H1 (cell line): ENCODE measurements at regions not wholly inside any gene's neighbourhood (a gene's known extent, or its start where the extent isn't known, plus 50 kb on each side); places are given as distances from the start of the nearest gene placed in this dataset.

Experiments used
- CTCF ChIA-PET: fragments of 300-600 bp; sonication (Branson Sonifier 250); formaldehyde crosslinking; loops from one replicate; lab custom pipeline; 2021; ENCODE audit not compliant: partially characterized antibody; lab: Charles Lee
- POLR2A ChIA-PET: fragments of 300-600 bp; sonication (Branson Sonifier 250); formaldehyde crosslinking; loops from one replicate; lab custom pipeline; 2021; ENCODE audit warnings: inconsistent platforms; ENCODE audit not compliant: partially characterized antibody; lab: Charles Lee
- DNase-seq, 2 experiments: peaks; one replicate each; pipeline versions ENCODE4 v3.0.0 to v3.0.0-alpha.2; 2010 to 2022; ENCODE audit warnings: low spot score in 2 of 2, low read depth in 1 of 2, mixed read lengths in 1 of 2
- FAIRE-seq: peaks from 2 replicates; lab custom pipeline; 2011; peaks lifted over from hg19 to GRCh38; lab: Jason Lieb, UNC
- H2AFZ ChIP-seq: 2 replicates; pipeline ENCODE4 v1.8.1; 2012; ENCODE audit warnings: low read length, inconsistent platforms
- H2AK5ac ChIP-seq: 2 replicates; pipeline ENCODE4 v1.6.1; 2013; ENCODE audit warnings: low read depth, low read length
- H2BK120ac ChIP-seq: replicated peaks from 2 replicates; pipeline ENCODE3; 2013; ENCODE audit warnings: low read depth, low read length, inconsistent platforms
- H2BK12ac ChIP-seq: 2 replicates; pipeline ENCODE4 v1.6.1; 2013; ENCODE audit warnings: low read depth, low read length
- H2BK15ac ChIP-seq: 2 replicates; pipeline ENCODE4 v1.6.1; 2013; ENCODE audit warnings: low read length
- H2BK20ac ChIP-seq: 2 replicates; pipeline ENCODE4 v1.6.1; 2013; ENCODE audit warnings: low read length
- H2BK5ac ChIP-seq: 2 replicates; pipeline ENCODE4 v1.6.1; 2013; ENCODE audit warnings: low read depth, low read length
- H3K14ac ChIP-seq: 2 replicates; pipeline ENCODE4 v1.6.1; 2013; ENCODE audit warnings: inconsistent platforms; ENCODE audit not compliant: insufficient read length
- H3K18ac ChIP-seq: 2 replicates; pipeline ENCODE4 v1.6.1; 2013; ENCODE audit warnings: low read length; ENCODE audit errors: extremely low read depth
- H3K23ac ChIP-seq: 2 replicates; pipeline ENCODE4 v1.6.1; 2013; ENCODE audit warnings: inconsistent platforms; ENCODE audit not compliant: insufficient read length
- H3K23me2 ChIP-seq: 2 replicates; pipeline ENCODE4 v1.6.1; 2013; ENCODE audit warnings: low read depth, low read length
- H3K27ac ChIP-seq: 2 replicates; pipeline ENCODE4 v1.6.1; 2011; ENCODE audit warnings: low read depth, low read length, inconsistent platforms
- H3K27me3 ChIP-seq, 4 experiments: replicated peaks in 1 of 4; 1 replicate in 1 of 4; 2 replicates in 3 of 4; pipeline versions ENCODE4 v1.6.1 to v1.8.1; 2011 to 2013; ENCODE audit warnings: low read length in 3 of 4, mild to moderate bottlenecking in 3 of 4, inconsistent platforms in 2 of 4, mixed read lengths in 2 of 4, moderate library complexity in 1 of 4; ENCODE audit not compliant: control insufficient read depth in 3 of 4, insufficient read depth in 3 of 4; ENCODE audit errors: extremely low read depth in 1 of 4
- H3K36me3 ChIP-seq, 4 experiments: 2 replicates each; pipeline versions ENCODE4 v1.6.1 to v1.8.1; 2011 to 2013; ENCODE audit warnings: mild to moderate bottlenecking in 4 of 4, low read length in 3 of 4, moderate library complexity in 2 of 4, control low read depth in 1 of 4, inconsistent platforms in 1 of 4; ENCODE audit not compliant: insufficient read depth in 4 of 4, control insufficient read depth in 2 of 4
- H3K4ac ChIP-seq: replicated peaks from 2 replicates; pipeline ENCODE3; 2013; ENCODE audit warnings: low read length, low read depth, mixed read lengths, inconsistent platforms; ENCODE audit not compliant: insufficient read length
- H3K4me1 ChIP-seq, 4 experiments: replicated peaks in 1 of 4; 1 replicate in 1 of 4; 2 replicates in 3 of 4; pipeline versions ENCODE4 v1.6.1 to v1.8.1; 2011 to 2013; ENCODE audit warnings: low read length in 3 of 4, inconsistent platforms in 2 of 4, mixed read lengths in 1 of 4; ENCODE audit not compliant: insufficient read depth in 4 of 4, control insufficient read depth in 3 of 4
- H3K4me2 ChIP-seq, 2 experiments: 2 replicates each; pipeline versions ENCODE4 v1.6.1 to v1.8.1; 2011 to 2013; ENCODE audit warnings: low read depth in 2 of 2, low read length in 2 of 2, control low read depth in 1 of 2, inconsistent platforms in 1 of 2, mild to moderate bottlenecking in 1 of 2; ENCODE audit not compliant: insufficient read depth in 1 of 2
- H3K4me3 ChIP-seq, 4 experiments: fragments of 200-600, 300-600 bp in 1 of 4; sonication (generic), shearing (Covaris generic), sonication (Bioruptor Twin) in 1 of 4; 2 replicates each; pipeline versions ENCODE4 v1.5.1 to v1.8.1; 2011 to 2016; ENCODE audit warnings: low read length in 4 of 4, low read depth in 3 of 4, control low read depth in 2 of 4, inconsistent platforms in 2 of 4, mild to moderate bottlenecking in 2 of 4, mixed read lengths in 1 of 4, moderate library complexity in 1 of 4; ENCODE audit not compliant: insufficient read depth in 2 of 4; ENCODE audit errors: extremely low read depth in 1 of 4
- H3K56ac ChIP-seq: replicated peaks from 2 replicates; pipeline ENCODE3; 2013; ENCODE audit warnings: low read depth, mild to moderate bottlenecking, mixed read lengths, low read length, inconsistent platforms; ENCODE audit not compliant: insufficient read length
- H3K79me1 ChIP-seq: 2 replicates; pipeline ENCODE4 v1.6.1; 2013; ENCODE audit warnings: low read depth, low read length, control low read depth
- H3K79me2 ChIP-seq, 2 experiments: 2 replicates each; pipeline versions ENCODE4 v1.6.1 to v1.8.1; 2012 to 2013; ENCODE audit warnings: low read length in 2 of 2, mild to moderate bottlenecking in 2 of 2, inconsistent platforms in 1 of 2; ENCODE audit not compliant: insufficient read depth in 2 of 2, control insufficient read depth in 1 of 2
- H3K9ac ChIP-seq, 4 experiments: replicated peaks in 1 of 4; 1 replicate in 1 of 4; 2 replicates in 3 of 4; pipeline versions ENCODE4 v1.6.1 to v1.8.1; 2011 to 2013; ENCODE audit warnings: low read depth in 3 of 4, low read length in 3 of 4, control low read depth in 2 of 4, mild to moderate bottlenecking in 2 of 4, moderate library complexity in 2 of 4, inconsistent platforms in 1 of 4; ENCODE audit errors: extremely low read depth in 1 of 4
- H3K9me3 ChIP-seq, 2 experiments: 2 replicates each; pipeline versions ENCODE4 v1.6.1 to v1.8.1; 2012 to 2013; ENCODE audit warnings: mild to moderate bottlenecking in 2 of 2, moderate library complexity in 2 of 2, control low read depth in 1 of 2, inconsistent platforms in 1 of 2, low read depth in 1 of 2, low read length in 1 of 2, mixed read lengths in 1 of 2; ENCODE audit not compliant: insufficient read depth in 2 of 2
- H4K20me1 ChIP-seq, 2 experiments: replicated peaks in 1 of 2; 2 replicates each; pipeline versions ENCODE3 to v1.8.1; 2011 to 2013; ENCODE audit warnings: inconsistent platforms in 2 of 2, low read length in 2 of 2, mild to moderate bottlenecking in 1 of 2; ENCODE audit not compliant: insufficient read depth in 2 of 2, control insufficient read depth in 1 of 2
- H4K5ac ChIP-seq: 2 replicates; pipeline ENCODE4 v1.6.1; 2013; ENCODE audit warnings: low read length, low read depth, mixed read lengths, inconsistent platforms; ENCODE audit not compliant: insufficient read length
- H4K8ac ChIP-seq: 2 replicates; pipeline ENCODE4 v1.8.0; 2013; ENCODE audit warnings: mild to moderate bottlenecking, moderate library complexity, low read length, inconsistent platforms; ENCODE audit not compliant: insufficient read depth; ENCODE audit errors: extremely low read depth
- H4K91ac ChIP-seq: replicated peaks from 2 replicates; pipeline ENCODE3; 2013; ENCODE audit warnings: low read length, mixed read lengths, inconsistent platforms; ENCODE audit not compliant: insufficient read length
- ASH2L ChIP-seq: fragments of 200-600, 300-600 bp; sonication (generic); IDR thresholded peaks from one replicate; pipeline ENCODE4 v1.7.1; 2017; ENCODE audit warnings: low read length
- BRCA1 ChIP-seq: IDR thresholded peaks from 2 replicates; pipeline ENCODE4 v1.6.1; 2012; ENCODE audit warnings: low read depth, low read length, improper control_type of control experiment
- CEBPB ChIP-seq: IDR thresholded peaks from 2 replicates; pipeline ENCODE4 v1.6.1; 2012; ENCODE audit warnings: low read depth, low read length
- GTF2F1 ChIP-seq: IDR thresholded peaks from 2 replicates; pipeline ENCODE4 v1.6.1; 2012; ENCODE audit warnings: low read depth, low read length, improper control_type of control experiment, borderline replicate concordance
- NANOG ChIP-seq: IDR thresholded peaks from 2 replicates; pipeline ENCODE4 v1.6.1; 2011; ENCODE audit warnings: low read length, low read depth, mild to moderate bottlenecking, inconsistent platforms; ENCODE audit not compliant: insufficient read depth, poor library complexity, severe bottlenecking
- NRF1 ChIP-seq: IDR thresholded peaks from 2 replicates; pipeline ENCODE4 v1.6.1; 2011; ENCODE audit warnings: mild to moderate bottlenecking, low read depth, low read length, improper control_type of control experiment
- RNF2 ChIP-seq: fragments of 200-900, 300-1000 bp; sonication (generic); IDR thresholded peaks from 2 replicates; pipeline ENCODE4 v1.7.1; 2016; ENCODE audit warnings: borderline replicate concordance, low read depth, mild to moderate bottlenecking, antibody characterized with exemption, low read length; ENCODE audit not compliant: poor library complexity, severe bottlenecking; ENCODE audit errors: missing control alignments
- SUZ12 ChIP-seq: fragments of 200-600 bp; sonication (generic); IDR thresholded peaks from 2 replicates; pipeline ENCODE4 v1.6.1; 2012; ENCODE audit warnings: mild to moderate bottlenecking, inconsistent platforms, low read length, moderate library complexity, mixed read lengths
- WGBS, 2 experiments: shearing (Covaris generic) in 1 of 2; methylation state at CpG; one replicate each; pipeline versions ENCODE4 v1.1.6 to v1.1.7; 2013 to 2015; ENCODE audit warnings: low lambda C conversion rate in 2 of 2, mixed read lengths in 2 of 2, inconsistent platforms in 1 of 2, low coverage in 1 of 2, missing lambda C conversion rate in 1 of 2; ENCODE audit not compliant: insufficient replicate concordance in 2 of 2, insufficient coverage in 1 of 2, insufficient read length in 1 of 2; ENCODE audit errors: extremely low coverage in 1 of 2, missing lambda C conversion rate in 1 of 2; 5-methylcytosine and 5-hydroxymethylcytosine counted together

- Histone ChIP-seq H2BK5ac (0 out of 2 replicates have a peak overlapping the region, but pooled peaks have one; percentile 68), H2BK12ac (0 out of 2 replicates have a peak overlapping the region, but pooled peaks have one; percentile 77), H3K4me3 (peak overlapping the region in 3 of 4 experiments; percentile 22 to 47 (median 32); a peak in 5 of 8 replicates), H3K56ac (no peak overlapping the region), H3K27me3 (peaks cover 54 to 90% (median 87%) of the 10 kb centered on the region in 4 experiments), H3K18ac (no peak overlapping the region; the same call in 1 of the 2 replicates), H2AFZ (no peak overlapping the region), H3K9me3 (no peaks in the 10 kb centered on the region; a peak in 1 of 4 replicates), H2BK20ac (no peak overlapping the region), H3K23ac (no peak overlapping the region), H3K9ac (no peak overlapping the region), H2AK5ac (no peak overlapping the region), H3K79me1 (no peaks in the 10 kb centered on the region), H3K23me2 (peaks cover 6% of the 10 kb centered on the region; the same call in 1 of the 2 replicates), H3K14ac (no peak overlapping the region), H4K91ac (no peak overlapping the region), H3K4me2 (peak overlapping the region; percentile 60 to 68), H3K27ac (no peak overlapping the region), H2BK120ac (no peak overlapping the region), H3K4ac (no peak overlapping the region), H3K4me1 (peaks cover 13 to 55% (median 33%) of the 10 kb centered on the region in 4 experiments), H4K20me1 (peaks cover 5 to 8% of the 10 kb centered on the region in 2 experiments), H4K8ac (no peak overlapping the region), H3K36me3 (no peaks in the 10 kb centered on the region; a peak in 1 of 8 replicates), H4K5ac (no peak overlapping the region), H2BK15ac (no peak overlapping the region), H3K79me2 (no peaks in the 10 kb centered on the region)
- FAIRE-seq (no peak), DNase-seq (no peak)
- CTCF ChIA-PET: interaction anchor here (0.7 to 1.0 kb wide), 3 partner anchors 14 to 63 kb away, joined by 4 to 5 read pairs (median 4); no protein-coding TSS in a partner anchor
- 4% methylated on average over 9 of the region's 11 CpGs; no CpG with 5 or more reads in 1 of the 2 experiments for WGBS, 2 experiments
- peak; percentile 70 for TF ChIP-seq ASH2L
- peak; percentile 36 for TF ChIP-seq NANOG
- TF ChIP-seq SUZ12: peak; percentile 35; the same call in 1 of the 2 replicates
- TF ChIP-seq RNF2: no peak
- no peak for TF ChIP-seq NRF1
- no peak for TF ChIP-seq BRCA1
- TF ChIP-seq CEBPB: no peak
- TF ChIP-seq GTF2F1: no peak
- POLR2A ChIA-PET: interaction anchor here (0.7 to 1.0 kb wide), 4 partner anchors 21 to 68 kb away, joined by 3 to 4 read pairs (median 3); no protein-coding TSS in a partner anchor
Observed at GRCh38 chr15:89412905-89413411, 78.3 kb upstream of the POLG start.
